Stimulated activated CD4-positive, alpha-beta T cell treated with anti-CD3 and anti-CD28 coated beads, Interleukin-1b, Interleukin-23, amount 100 ng/mL, for 1 hour (primary cell): ENCODE measurements at regions not wholly inside any gene's neighbourhood (a gene's known extent, or its start where the extent isn't known, plus 50 kb on each side); places are given as distances from the start of the nearest gene placed in this dataset.
"Not testable (repeated sequence)": the region's sequence is repeated elsewhere in the genome, so short reads cannot be mapped to it uniquely, and the experiment has no call there.

Source experiments
- DNase-seq, 2 donors: peaks; one replicate each; pipeline ENCODE4 v3.0.0-alpha.2; 2020; ENCODE audit warnings: low read depth in 2 of 2

- DNase-seq = no peak
Measured at GRCh38 chr1:2950926-2951305, 70.4 kb upstream of the ACTRT2 start.

- no peak for DNase-seq
Measured at GRCh38 chr1:2951856-2952255, 69.4 kb upstream of the ACTRT2 start.

- DNase-seq = no peak
Measured at GRCh38 chr1:2952371-2952770, 68.9 kb upstream of the ACTRT2 start.

DNA sequence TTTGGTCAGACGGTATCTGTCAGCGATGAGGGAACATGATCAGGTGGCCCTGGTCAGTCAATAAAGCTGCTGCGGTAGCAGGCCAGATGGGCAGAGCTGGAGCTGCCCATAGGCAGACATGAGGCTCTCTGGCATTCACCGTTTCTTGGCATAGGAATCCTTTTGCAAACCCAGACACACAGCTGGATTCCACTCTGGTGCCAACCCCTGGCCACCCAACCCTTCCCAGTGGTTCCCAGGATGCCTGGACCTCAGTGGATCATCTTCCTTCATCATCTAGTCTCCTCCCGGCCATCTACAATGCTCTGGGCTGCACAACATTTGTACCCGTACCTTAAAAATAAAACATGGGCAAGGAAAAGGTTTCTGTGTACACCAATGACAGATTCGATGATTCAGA is 68.3 kb upstream of the ACTRT2 start:
- DNase-seq = no peak

DNA sequence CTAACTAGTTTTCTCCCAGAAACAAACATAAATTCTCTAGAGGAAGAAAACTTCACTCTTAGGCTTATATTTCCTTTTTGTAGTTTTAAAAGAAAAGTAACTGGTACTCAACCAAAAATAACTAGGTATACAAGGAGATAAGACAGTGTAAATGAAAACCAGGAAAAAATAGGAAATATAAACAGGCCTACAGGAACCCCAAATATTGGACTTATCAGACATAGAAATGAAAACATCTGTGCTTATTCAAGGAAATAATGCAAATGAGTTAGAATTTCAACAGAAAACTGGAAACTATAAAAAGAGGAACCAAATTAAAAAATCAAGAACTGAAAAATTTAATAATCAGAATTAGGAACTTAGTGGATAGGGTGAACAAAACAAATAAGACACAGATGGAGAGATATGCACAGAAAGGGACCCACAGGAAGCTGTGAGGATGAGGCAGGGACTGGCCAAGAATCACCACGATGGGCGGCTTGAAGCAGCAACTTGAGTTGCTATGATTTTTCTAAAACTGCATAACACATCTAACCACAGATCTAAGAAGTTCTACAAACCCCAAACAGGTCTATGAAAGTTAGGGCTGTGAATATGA is 67.5 kb upstream of the ACTRT2 start:
- no peak for DNase-seq

DNA sequence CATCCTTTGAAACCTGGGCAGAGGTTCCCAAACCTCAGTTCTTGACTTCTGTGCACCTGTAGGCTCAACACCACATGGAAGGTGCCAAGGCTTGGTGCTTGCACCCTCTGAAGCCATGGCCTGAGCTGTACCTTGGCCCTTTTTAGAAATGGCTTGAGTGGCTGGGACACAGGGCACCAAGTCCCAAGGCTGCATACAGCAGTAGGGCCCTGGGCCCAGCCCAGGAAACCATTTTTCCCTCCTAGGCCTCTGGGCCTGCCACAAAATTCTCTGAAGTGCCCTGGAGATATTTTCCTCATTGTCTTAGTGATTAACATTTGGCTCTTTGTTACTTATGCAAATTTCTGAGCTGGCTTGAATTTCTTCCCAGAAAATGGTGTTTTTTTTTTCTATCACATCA is 65.6 kb upstream of the ACTRT2 start:
- no peak for DNase-seq

- no peak for DNase-seq
Measured at GRCh38 chr1:2956576-2956975, 64.7 kb upstream of the ACTRT2 start.

- DNase-seq = no peak
Measured at GRCh38 chr1:2957329-2957728, 63.9 kb upstream of the ACTRT2 start.

GRCh38 chr1:2959881-2960280 is 61.4 kb upstream of the ACTRT2 start:
- not testable (repeated sequence) for DNase-seq

GRCh38 chr1:2961081-2961480 is 60.2 kb upstream of the ACTRT2 start:
- DNase-seq = no peak

GRCh38 chr1:2961661-2962060 is 59.6 kb upstream of the ACTRT2 start:
- DNase-seq = no peak

- DNase-seq = no peak
Measured at GRCh38 chr1:2962061-2962460, 59.2 kb upstream of the ACTRT2 start.

DNA sequence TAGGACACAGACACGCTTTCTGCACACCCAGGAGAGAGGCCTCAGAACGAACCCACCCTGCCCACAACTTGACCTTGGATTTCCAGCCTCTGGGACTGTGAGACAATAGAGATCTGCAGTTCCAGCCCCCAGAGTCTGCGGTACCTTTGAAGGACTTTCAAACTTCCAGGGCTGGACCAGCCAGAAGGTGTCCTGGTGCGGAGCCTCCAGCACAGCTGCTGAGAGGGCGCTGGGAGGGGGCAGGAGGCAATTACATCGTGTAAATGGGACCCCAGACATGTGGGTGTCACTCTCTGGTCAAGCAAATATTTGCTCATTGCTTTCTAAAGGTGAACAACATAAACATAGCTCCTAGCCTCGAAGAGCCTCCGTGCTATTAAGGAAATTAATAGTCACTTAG is 58.7 kb upstream of the ACTRT2 start:
- DNase-seq = no peak

DNA sequence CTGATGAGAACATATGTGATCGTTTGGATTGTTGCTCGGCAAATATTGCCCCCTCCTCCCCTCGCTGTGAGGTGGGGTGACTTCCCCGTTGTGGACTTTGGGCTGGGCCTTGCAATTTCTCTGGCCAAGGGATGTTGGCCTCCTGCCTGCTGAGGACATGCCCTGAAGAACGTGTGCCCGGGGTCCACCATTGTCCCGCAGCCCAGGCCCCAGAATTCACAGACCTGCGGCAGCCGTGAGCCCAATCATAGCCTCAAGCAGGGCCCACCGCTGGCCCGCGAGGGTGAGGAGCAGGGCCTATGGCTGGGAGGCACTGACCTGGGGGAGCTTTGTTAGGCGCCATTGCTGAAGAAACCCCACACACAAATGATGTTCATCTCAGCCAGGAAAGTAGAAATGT is 58.3 kb upstream of the ACTRT2 start:
- no peak for DNase-seq

GRCh38 chr1:2965676-2966075 is 55.6 kb upstream of the ACTRT2 start:
- DNase-seq = no peak

DNA sequence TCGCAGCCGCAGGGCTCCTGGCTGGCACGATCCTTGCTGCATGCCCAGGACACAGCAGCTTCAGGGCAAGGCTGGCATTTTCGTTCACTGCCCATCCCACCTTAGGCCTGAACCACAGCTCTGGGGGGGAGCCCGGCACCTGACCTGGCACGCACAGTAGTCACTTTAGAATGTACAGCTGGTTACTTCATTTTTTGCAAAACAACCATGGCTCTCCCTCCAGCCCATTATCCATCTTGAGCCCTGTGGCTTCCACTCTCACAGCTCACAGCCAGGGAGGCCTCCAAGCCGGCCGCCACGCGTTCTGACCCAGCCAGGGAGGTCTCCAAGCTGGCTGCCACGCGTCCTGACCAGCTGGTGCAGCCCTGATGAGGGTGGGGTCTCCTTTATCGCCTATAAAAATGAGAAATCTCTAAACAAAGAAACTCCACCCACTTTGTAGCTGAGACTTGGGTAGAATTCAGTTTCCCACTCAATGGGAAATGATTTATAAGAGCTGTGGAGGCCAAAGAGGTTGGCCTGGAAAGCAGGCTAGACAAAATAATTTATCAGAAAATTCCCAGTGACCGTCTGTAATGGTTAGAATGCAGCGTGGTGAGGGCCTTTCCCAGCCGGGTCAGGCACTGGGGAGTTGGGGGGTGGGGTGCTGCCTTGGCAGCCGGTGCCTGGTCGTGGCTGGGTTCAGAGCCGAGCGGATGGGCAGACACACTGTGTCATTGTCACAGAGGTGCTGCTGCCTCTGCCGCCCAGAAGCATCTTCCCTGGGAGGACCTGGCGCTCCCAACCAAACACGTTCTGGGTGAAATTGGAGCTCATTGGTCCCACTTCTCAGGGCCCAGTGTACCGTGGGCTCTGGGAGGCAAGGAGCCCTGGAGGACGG is 54.6 kb upstream of the ACTRT2 start:
- DNase-seq = no peak

GRCh38 chr1:2967329-2967725 is 53.9 kb upstream of the ACTRT2 start:
- no peak for DNase-seq

DNA sequence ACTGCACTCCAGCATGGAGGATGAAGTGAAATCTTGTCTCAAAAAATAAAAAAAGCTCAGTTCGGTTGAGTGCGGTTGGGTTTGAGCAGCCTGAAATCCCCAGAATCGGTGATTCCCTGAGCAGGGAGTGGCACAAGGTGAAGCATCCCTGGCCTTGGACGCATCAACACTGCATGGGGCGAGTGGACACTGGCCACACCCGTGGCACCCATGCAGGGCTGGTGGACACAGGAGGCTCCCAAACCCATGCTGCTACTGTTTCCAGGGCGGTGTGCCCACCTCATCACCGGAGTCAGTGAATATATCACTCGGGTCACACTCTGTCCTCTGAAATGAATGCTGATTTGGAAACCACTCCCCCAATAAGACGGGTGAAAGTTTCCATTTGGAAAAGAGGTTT is 53.4 kb upstream of the ACTRT2 start:
- no peak for DNase-seq

DNA sequence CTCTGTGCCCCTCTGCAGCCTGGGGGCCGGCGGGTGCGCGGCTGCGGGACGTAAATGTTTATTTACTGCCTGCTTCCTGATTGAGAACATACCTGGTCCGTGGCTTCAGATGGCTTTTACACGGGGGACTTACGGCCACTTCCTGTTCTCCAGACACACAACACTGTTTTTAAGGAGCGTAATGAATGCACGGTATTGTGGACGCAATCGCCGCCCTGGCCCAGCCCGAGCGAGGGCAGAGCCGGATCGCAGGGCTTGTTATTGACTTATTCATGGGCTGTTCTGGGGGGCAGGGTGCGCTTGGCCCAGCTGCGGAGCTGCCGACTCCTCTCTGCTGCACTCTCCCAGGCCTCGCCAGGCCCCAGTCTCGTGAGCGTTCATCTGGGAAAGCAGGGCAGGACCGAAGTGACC is 52.8 kb upstream of the ACTRT2 start:
- DNase-seq = no peak

- DNase-seq = no peak
Measured at GRCh38 chr1:2969011-2969844, 52.0 kb upstream of the ACTRT2 start.

DNA sequence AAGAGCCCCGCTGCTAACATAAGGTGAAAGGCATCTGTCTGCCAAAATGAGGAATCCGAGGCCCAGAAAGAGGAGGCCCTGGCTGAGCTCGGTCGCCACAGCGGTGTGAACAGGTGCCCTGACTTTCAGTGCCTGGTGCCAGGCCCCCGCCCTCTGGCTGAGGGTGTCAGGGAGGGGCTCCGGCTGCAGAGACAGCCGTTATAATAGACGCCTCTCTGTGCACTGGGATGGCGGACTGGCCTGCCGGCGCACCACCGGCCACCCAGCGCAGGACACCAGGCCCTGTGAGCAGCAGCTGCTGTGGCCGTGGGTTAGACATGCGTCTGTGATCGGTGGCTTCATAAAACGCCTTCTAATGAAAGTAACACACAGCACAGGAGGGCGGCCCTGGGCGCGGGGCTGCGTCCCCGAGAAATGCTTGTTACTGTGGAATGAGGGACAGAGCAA is 51.4 kb upstream of the ACTRT2 start:
- no peak for DNase-seq

- DNase-seq = no peak
Measured at GRCh38 chr1:2970311-2971071, 50.8 kb upstream of the ACTRT2 start.
